SKM-1 (cell line): ENCODE measurements at regions not wholly inside any gene's neighbourhood (a gene's known extent, or its start where the extent isn't known, plus 50 kb on each side); places are given as distances from the start of the nearest gene placed in this dataset.
A peak's percentile ranks its signal among the peaks of the same experiment; 100 is the strongest.
"Not testable (repeated sequence)": the region's sequence is repeated elsewhere in the genome, so short reads cannot be mapped to it uniquely, and the experiment has no call there.

Experiments
- DNase-seq: peaks from one replicate; lab custom pipeline; 2025; ENCODE audit not compliant: unreplicated experiment; lab: John Stamatoyannopoulos, UW

GRCh38 chr2:8144785-8145184 lies 537.1 kb upstream of the ID2 start:
- no peak for DNase-seq

- not testable (repeated sequence) for DNase-seq
Measured at GRCh38 chr2:8145375-8145774, 536.5 kb upstream of the ID2 start.

GRCh38 chr2:8146132-8147005 lies 535.5 kb upstream of the ID2 start:
- DNase-seq: no peak

GRCh38 chr2:8148260-8149006 lies 533.4 kb upstream of the ID2 start:
- no peak for DNase-seq

- no peak for DNase-seq
Measured at GRCh38 chr2:8149007-8149405, 532.9 kb upstream of the ID2 start.

GRCh38 chr2:8149985-8150539 lies 531.8 kb upstream of the ID2 start:
- DNase-seq: no peak

GRCh38 chr2:8151888-8152287 lies 530.0 kb upstream of the ID2 start:
- no peak for DNase-seq

GRCh38 chr2:8152392-8153257 lies 529.2 kb upstream of the ID2 start:
- no peak for DNase-seq

- no peak for DNase-seq
Measured at GRCh38 chr2:8153258-8153718, 528.6 kb upstream of the ID2 start.

GRCh38 chr2:8154270-8154669 lies 527.6 kb upstream of the ID2 start:
- no peak for DNase-seq

- no peak for DNase-seq
Measured at GRCh38 chr2:8154936-8155335, 526.9 kb upstream of the ID2 start.

- no peak for DNase-seq
Measured at GRCh38 chr2:8157621-8158430, 524.0 kb upstream of the ID2 start.

- no peak for DNase-seq
Measured at GRCh38 chr2:8158711-8159110, 523.1 kb upstream of the ID2 start.

- no peak for DNase-seq
Measured at GRCh38 chr2:8159211-8159965, 522.5 kb upstream of the ID2 start.

- peak; percentile 16 for DNase-seq
Measured at GRCh38 chr2:8159966-8160603, 521.8 kb upstream of the ID2 start.

- DNase-seq: no peak
Measured at GRCh38 chr2:8160959-8161358, 520.9 kb upstream of the ID2 start.

- DNase-seq: no peak
Measured at GRCh38 chr2:8162552-8162951, 519.3 kb upstream of the ID2 start.

GRCh38 chr2:8165550-8165949 lies 516.3 kb upstream of the ID2 start:
- DNase-seq: no peak
